ENCODE measurements at regions not wholly inside any gene's neighbourhood (a gene's known extent, or its start where the extent isn't known, plus 50 kb on each side); places are given as distances from the start of the nearest gene placed in this dataset.

DNA sequence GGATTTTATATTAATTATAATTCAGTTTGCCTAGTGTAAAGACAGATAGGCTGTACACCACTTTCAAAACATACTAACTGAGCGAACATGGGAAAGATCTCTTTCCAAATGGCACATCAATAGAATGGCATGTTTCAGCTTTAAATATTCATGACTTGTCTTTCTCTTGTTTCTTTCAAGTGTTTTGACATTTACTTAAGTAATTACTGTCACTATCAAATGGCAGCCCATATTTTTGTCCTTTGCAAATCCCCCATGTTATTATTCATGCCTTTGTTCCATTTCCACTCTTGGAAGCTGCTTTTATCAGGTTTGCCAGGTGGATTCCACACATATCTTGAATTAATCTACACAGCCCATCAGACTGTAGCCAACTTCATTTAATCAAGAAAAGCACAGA, 89.2 kb upstream of the GLRA2 start:
- H4K20me1 ChIP-seq (ENCODE audit: insufficient read depth, low read length) = no peaks in the 10 kb centered on the region
- no peaks in the 10 kb centered on the region for H3K36me3 ChIP-seq (ENCODE audit: insufficient read depth, low read length)
- no peak overlapping the region for H3K4me2 ChIP-seq (ENCODE audit: low read length)
- no peak overlapping the region for H3K9ac ChIP-seq (ENCODE audit: low read length)
- H3K27ac ChIP-seq (ENCODE audit: low read depth, low read length, poor library complexity, severe bottlenecking) = no peak overlapping the region
- no peaks in the 10 kb centered on the region for H3K9me2 ChIP-seq (ENCODE audit: low read depth, low read length)
- H3F3A ChIP-seq (ENCODE audit: insufficient read depth, low read length) = no peaks in the 10 kb centered on the region
- no peak for TF ChIP-seq EZH2 (IDR thresholded peaks at IDR 0.05; ENCODE audit: borderline replicate concordance, low read length)
- TF ChIP-seq, protein P1, sequence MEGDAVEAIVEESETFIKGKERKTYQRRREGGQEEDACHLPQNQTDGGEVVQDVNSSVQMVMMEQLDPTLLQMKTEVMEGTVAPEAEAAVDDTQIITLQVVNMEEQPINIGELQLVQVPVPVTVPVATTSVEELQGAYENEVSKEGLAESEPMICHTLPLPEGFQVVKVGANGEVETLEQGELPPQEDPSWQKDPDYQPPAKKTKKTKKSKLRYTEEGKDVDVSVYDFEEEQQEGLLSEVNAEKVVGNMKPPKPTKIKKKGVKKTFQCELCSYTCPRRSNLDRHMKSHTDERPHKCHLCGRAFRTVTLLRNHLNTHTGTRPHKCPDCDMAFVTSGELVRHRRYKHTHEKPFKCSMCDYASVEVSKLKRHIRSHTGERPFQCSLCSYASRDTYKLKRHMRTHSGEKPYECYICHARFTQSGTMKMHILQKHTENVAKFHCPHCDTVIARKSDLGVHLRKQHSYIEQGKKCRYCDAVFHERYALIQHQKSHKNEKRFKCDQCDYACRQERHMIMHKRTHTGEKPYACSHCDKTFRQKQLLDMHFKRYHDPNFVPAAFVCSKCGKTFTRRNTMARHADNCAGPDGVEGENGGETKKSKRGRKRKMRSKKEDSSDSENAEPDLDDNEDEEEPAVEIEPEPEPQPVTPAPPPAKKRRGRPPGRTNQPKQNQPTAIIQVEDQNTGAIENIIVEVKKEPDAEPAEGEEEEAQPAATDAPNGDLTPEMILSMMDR (IDR thresholded peaks at IDR 0.05; ENCODE audit: low read length) = no peak
- no peaks in the 10 kb centered on the region for H3K9me3 ChIP-seq (ENCODE audit: low read length)
- H3K4me1 ChIP-seq (ENCODE audit: insufficient read depth, low read length, severe bottlenecking) = no peaks in the 10 kb centered on the region
- H3K27me3 ChIP-seq (ENCODE audit: insufficient read depth, low read length) = no peaks in the 10 kb centered on the region
- H3K4me3 ChIP-seq (ENCODE audit: low read depth, low read length, poor library complexity, severe bottlenecking) = no peak overlapping the region
- no peaks in the 10 kb centered on the region for H3K79me2 ChIP-seq (ENCODE audit: insufficient read depth, low read length)
- no peak overlapping the region for H2AFZ ChIP-seq (ENCODE audit: low read length)

- Histone ChIP-seq H3K4me2 (ENCODE audit: low read length) (no peak overlapping the region), H3F3A (ENCODE audit: insufficient read depth, low read length) (no peaks in the 10 kb centered on the region)
These were observed 101.7 kb upstream of the GLRA2 start for GRCh38 chrX:14427614-14428013.

GRCh38 chrX:14420841-14421240, 108.5 kb upstream of the GLRA2 start:
- Histone ChIP-seq H3K27me3 (ENCODE audit: insufficient read depth, low read length) (no peaks in the 10 kb centered on the region), H3F3A (ENCODE audit: insufficient read depth, low read length) (no peaks in the 10 kb centered on the region), H3K4me3 (ENCODE audit: low read depth, low read length, poor library complexity, severe bottlenecking) (no peak overlapping the region), H3K9ac (ENCODE audit: low read length) (no peak overlapping the region), H3K9me2 (ENCODE audit: low read depth, low read length) (no peaks in the 10 kb centered on the region), H2AFZ (ENCODE audit: low read length) (no peak overlapping the region), H3K4me1 (ENCODE audit: insufficient read depth, low read length, severe bottlenecking) (no peaks in the 10 kb centered on the region), H3K27ac (ENCODE audit: low read depth, low read length, poor library complexity, severe bottlenecking) (no peak overlapping the region), H3K79me2 (ENCODE audit: insufficient read depth, low read length) (no peaks in the 10 kb centered on the region), H3K9me3 (ENCODE audit: low read length) (no peaks in the 10 kb centered on the region), H3K4me2 (ENCODE audit: low read length) (no peak overlapping the region), H3K36me3 (ENCODE audit: insufficient read depth, low read length) (no peaks in the 10 kb centered on the region), H4K20me1 (ENCODE audit: insufficient read depth, low read length) (no peaks in the 10 kb centered on the region)
- no peak for TF ChIP-seq EZH2 (IDR thresholded peaks at IDR 0.05; ENCODE audit: borderline replicate concordance, low read length)
- TF ChIP-seq, protein P1 (IDR thresholded peaks at IDR 0.05; ENCODE audit: low read length) = no peak

More at GRCh38 chrX:14427614-14428013, 101.7 kb upstream of the GLRA2 start:
- TF ChIP-seq, protein P1 (IDR thresholded peaks at IDR 0.05; ENCODE audit: low read length) = no peak
- no peak for TF ChIP-seq EZH2 (IDR thresholded peaks at IDR 0.05; ENCODE audit: borderline replicate concordance, low read length)
- no peaks in the 10 kb centered on the region for H4K20me1 ChIP-seq (ENCODE audit: insufficient read depth, low read length)
- no peak overlapping the region for H3K4me3 ChIP-seq (ENCODE audit: low read depth, low read length, poor library complexity, severe bottlenecking)
- H3K9ac ChIP-seq (ENCODE audit: low read length) = no peak overlapping the region
- H3K9me2 ChIP-seq (ENCODE audit: low read depth, low read length) = no peaks in the 10 kb centered on the region
- H3K36me3 ChIP-seq (ENCODE audit: insufficient read depth, low read length) = no peaks in the 10 kb centered on the region
- H3K9me3 ChIP-seq (ENCODE audit: low read length) = no peaks in the 10 kb centered on the region
- H3K4me1 ChIP-seq (ENCODE audit: insufficient read depth, low read length, severe bottlenecking) = no peaks in the 10 kb centered on the region
- no peak overlapping the region for H2AFZ ChIP-seq (ENCODE audit: low read length)
- H3K27me3 ChIP-seq (ENCODE audit: insufficient read depth, low read length) = no peaks in the 10 kb centered on the region
- no peaks in the 10 kb centered on the region for H3K79me2 ChIP-seq (ENCODE audit: insufficient read depth, low read length)
- H3K27ac ChIP-seq (ENCODE audit: low read depth, low read length, poor library complexity, severe bottlenecking) = no peak overlapping the region
